Central memory CD4-positive, alpha-beta T cell (primary cell): ENCODE measurements at regions not wholly inside any gene's neighbourhood (a gene's known extent, or its start where the extent isn't known, plus 50 kb on each side); places are given as distances from the start of the nearest gene placed in this dataset.
A peak's percentile ranks its signal among the peaks of the same experiment; 100 is the strongest.
"Not testable (repeated sequence)": the region's sequence is repeated elsewhere in the genome, so short reads cannot be mapped to it uniquely, and the experiment has no call there.

Source experiments
- DNase-seq: peaks from one replicate; pipeline ENCODE4 v3.0.0; 2022

DNA sequence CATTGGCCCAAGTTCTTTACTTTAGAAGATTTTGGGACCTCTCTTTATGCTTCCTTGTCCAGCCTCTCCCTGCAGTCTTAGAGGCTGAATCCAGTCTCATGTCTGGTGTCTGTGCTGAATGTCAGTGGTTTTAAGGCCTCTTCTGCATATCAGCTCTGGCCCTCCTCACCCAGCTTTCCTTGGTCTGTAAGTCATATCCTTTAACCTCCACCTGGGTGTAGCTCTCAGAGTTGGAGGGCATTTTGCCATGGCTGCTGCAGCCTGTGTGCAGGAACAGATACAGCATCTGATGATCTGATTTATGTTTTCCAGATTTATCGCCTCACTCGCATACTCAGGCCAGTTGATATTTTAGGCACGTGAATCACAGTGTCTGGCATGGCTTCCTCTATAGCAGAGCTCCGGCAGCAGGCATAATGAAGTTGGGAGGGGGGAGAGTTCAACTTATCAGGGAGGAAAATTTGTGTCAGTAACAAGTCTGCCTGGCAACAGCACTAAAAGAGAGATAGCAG, 335.0 kb downstream of the PCNX1 start:
- DNase-seq = no peak

DNA sequence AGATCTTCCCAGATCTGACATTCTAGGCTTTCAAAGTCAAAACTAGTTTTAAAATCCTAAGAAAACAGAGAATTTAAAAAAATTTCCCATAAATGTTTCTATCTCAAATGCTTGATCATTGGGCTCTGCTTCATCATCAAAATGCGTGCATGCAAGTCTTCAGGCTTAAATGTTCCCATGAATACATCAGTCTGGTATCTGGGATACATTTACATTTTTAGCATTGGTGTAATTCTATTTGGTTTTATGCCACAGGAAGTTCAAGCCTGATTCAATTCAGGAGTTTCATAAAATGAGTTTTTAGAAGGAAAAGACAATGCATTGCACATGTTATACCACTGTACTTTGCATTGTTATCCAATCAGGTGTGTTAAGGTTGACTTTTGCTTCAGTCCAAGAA, 336.4 kb downstream of the PCNX1 start:
- no peak for DNase-seq

DNA sequence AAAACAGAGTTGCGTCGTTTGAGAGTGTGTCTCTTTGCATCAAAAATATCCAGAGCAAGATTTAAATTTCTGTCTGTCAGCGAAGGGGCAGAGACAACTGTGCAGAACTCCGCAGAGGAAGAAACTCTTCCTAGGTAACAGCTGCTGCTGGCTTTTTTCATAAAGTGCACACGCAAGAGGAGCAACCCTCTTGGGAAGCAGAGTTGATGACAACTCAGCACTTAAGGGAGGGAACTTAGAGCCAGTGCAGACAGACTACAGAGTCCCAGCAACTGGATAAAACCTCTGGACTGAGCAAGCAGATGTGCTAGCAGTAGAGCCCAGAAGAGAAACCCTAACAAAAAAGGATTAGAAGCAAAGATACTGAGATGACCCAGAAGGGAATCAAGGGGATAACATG, 337.1 kb downstream of the PCNX1 start:
- no peak for DNase-seq

DNA sequence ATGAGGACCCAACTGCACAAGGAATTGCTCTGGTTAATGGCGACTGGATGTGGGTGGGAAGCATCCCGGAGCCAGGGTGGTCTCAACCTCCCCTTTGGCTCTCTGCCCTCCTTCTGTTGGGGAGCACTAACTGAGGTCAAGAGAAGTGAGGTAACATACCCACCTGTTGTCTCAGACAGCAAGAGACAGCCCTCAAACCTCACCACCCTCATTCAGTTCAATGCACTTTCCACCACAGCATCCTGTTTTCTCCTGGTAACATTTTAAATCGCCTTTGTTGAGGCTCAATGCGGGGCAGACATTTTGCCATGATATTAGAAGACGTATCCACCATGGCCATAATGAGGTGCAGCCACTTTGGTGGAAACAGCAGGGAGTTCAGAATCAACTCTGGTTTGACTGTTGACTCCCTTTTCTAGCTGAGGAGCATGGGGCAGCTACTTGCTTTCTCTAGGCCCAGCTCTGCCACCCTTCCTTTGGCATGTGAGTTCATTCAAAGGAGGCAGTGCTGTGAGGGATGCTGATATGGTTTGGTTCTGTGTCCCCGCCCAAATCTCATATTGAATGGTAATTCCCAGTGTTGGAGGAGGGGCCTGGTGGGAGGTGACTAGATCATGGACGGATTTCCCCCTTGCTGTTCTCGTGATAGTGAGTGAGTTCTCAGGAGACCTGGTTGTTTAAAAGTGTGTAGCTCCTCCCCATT, 338.6 kb downstream of the PCNX1 start:
- peak; percentile 19 for DNase-seq

DNA sequence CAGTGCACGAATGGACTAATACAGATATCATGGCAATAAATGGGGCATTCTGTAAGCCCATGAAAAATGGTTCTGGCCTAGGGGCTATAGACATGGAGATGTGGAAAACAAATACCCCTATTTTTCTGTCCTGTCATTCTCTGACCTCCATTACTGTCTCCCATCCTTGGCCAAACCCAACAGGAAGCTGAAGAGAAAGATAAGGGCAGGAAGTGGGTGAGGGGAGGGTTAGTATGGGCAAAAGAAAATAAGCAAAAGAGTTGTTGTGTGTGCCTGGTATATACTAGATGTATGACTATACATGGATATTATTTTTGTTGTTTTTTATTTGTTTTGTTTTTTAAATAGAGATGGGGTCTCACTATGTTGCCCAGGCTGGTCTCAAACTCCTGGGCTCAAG, 339.3 kb downstream of the PCNX1 start:
- DNase-seq = no peak

DNA sequence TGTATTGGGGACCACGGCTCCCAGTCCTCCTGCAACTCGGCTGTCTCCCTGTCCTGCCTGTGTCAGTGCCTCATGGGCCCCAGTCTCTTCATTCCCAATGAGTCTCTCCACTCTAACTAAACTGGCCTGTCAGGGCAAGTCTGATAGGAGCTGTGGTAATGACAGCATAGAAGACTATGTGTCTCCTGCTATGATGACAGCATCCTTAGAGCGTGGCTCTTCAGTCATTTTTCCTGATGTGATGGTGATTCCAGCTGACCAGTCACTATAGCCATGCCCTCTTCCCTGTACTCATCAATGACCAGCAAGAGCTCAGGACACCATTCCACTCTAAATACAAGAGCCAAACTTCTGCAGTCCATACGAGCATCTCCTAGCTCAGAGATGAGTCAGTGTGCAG, 339.8 kb downstream of the PCNX1 start:
- no peak for DNase-seq

DNA sequence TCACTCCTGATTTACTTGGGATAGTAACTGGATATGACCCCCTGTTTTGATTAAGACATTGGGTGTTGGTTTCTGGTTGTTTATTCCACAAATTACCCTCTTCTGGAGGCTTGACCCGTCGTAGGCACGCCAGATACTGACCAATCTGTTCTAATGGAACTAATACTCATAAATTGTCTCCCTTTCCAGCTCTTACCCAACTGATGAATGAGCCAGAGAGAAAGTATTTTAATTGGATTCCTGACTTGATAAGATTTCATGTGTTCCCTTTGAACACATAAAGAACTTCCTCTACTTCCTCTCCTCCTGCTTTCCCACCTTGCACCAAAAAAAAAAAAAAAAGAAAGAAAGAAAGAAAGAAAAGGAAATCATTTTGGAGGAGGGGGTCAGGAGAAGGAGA, 340.9 kb downstream of the PCNX1 start:
- DNase-seq = no peak

DNA sequence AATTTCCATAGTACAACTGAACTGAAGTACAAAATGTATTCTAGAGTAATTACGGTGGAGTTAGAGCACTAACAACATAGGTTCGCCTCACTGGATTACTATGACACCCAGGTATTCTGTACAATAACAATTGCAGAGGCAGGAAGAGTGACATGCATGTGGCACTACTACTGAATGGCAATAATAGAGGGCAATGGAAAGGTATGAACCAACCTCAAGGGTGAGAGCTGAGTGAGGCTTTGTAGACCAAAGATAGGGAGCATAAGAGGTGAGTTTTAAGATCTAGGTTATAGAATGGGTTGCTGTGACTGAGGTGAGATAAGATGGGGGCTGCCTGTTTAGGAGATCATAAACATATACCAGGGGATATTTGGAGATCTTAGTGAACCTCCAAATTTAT, 343.1 kb downstream of the PCNX1 start:
- DNase-seq = no peak

DNA sequence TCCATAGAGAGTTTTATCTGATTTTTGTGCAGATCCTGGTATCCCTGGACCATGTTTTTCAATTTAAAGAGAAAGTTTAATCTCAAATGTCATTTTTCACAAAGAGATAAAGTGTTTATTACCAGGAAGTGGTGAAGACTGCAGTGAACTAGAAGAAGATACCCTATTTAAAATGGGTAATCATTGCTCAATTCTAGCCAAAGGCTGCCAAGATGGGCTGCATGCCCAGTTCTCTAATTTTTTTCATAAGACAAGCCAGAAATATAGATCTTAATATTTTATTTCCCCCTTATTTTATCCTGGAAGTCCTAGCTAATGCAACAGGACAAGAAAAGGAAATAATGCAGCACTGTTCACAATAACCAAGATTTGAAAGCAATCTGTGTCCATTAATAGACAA, 343.5 kb downstream of the PCNX1 start:
- DNase-seq = no peak

DNA sequence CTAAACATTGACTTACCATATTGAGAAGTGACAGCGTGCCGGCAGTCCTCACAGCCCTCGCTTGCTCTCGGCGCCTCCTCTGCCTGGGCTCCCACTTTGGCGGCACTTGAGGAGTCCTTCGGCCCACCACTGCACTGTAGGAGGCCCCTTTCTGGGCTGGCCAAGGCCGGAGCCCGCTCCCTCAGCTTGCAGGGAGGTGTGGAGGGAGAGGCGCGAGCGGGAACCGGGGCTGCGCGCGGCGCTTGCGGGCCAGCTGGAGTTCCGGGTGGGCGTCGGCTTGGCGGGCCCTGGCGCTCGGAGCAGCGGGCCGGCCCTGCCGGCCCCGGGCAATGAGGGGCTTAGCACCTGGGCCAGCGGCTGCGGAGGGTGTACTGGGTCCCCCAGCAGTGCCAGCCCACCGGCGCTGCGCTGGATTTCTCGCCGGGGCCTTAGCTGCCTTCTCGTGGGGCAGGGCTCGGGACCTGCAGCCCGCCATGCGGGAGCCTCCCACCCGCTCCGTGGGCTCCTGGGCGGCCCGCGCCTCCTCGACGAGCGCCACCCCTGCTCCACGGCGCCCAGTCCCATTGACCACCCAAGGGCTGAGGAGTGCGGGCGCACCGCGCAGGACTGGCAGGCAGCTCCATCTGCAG, 346.9 kb downstream of the PCNX1 start:
- DNase-seq = not testable (repeated sequence)

DNA sequence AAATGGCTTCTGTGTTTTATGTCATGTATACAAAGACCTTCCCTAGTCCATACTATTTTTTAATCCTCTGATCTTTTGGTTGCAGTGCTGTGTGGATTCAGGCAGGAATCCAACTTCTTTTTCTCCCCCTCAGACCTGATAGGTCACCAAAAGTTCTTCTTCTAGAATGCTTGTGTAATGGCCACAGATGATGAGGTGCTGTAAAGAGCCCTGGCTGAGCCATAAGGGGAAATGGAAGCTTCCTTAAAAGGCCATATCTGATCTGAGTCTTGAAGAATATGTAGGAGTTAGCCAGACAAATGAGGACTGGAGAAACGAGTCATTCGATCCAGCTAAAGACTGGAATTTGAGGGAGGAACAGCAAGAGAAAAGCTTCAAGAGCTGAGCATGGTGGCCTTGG, 353.9 kb downstream of the PCNX1 start:
- no peak for DNase-seq

DNA sequence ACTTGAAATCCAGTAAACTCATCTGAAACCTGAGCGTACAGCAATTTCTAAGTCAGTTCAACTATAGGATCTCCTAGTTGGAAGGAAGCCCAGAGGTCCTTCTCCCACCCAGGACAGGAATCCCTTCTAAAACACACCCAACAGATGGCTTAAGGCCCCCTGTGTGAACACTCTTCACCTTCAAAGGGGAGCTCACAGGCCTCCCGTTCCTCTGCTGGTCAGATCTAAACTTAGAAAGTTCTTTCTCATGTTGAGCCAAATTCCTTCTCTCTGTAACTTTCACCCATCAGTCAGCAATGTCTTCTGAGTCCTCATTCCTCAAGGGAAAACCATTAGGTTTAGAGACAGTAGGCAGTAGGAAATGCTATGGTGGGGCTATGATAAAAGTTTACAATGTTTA, 355.2 kb downstream of the PCNX1 start:
- DNase-seq = no peak

DNA sequence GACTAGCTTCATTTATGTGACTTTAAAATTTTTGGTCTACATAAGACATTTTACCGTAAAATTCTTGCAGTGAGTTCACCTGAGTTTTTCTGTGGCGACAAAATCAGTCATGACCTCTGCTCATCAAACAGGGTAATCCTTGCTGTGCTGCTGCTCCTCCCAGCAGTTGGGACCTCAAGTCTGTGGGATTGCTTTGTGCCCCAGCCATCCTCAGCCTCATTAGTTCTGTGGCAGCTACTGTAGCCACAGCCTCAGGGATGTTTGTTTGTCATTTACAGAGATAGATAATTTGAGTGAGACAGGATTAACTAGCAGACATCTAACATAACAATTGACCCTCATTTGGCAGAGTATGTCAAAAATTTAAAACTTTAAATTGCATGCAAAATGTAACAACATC, 357.0 kb downstream of the PCNX1 start:
- DNase-seq = no peak

DNA sequence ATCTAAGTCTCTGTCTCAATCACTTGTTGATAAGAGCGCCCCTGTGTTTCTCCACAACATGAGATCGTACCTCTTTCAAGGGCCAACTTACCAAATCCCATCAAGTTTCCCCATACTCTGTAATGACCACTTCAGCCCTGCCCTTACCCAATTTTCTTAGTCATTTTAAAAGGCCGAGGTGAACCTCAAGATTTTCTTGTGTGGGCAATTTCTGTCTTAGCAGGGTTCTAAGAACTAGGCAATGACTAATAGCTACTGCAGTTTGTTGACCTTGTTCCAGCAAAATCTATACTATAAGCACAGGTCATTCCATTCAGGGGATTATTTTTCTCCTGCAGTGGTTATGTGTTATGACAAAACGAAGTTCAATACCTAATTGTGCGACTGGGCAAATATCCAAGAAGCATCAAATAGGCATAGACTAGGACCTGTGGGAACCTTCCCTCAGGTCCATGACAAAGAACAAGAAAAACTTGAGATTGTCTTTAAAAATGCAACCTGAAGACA, 359.8 kb downstream of the PCNX1 start:
- DNase-seq = no peak

DNA sequence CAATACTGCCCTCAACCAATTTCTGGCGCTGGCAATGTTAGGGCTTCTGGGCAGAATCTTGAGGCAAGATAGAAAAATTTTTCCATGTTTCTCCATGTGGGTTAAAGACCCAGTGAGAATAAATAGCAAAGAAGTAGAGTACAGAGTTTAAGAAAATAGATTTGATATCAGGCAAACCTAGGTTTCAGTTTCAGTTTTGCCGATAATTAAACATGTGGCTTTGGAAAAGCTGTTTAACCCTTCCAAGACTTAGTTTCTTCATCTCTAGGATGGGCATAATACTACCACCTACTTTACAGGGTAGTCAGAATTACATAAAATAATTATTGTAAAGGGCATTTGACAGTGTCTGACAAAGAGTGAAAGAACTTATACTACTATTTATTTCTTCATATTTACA, 360.4 kb downstream of the PCNX1 start:
- no peak for DNase-seq

DNA sequence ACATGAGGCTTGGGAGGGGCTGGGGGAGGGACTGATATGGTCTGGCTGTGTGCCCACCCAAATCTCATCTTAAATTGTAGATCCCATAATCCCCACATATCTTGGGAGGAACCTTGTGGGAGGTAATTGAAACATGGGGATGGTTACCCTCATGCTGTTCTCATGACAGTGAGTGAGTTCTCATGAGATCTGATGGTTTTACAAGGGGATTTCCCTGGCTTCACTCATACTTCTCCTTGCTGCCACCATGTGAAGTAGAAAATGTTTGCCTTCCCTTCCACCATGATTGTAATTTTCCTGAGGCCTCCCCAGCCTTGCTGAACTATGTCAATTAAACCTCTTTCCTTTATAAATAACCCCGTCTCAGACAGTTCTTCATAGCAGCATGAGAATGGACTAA, 362.9 kb downstream of the PCNX1 start:
- no peak for DNase-seq

DNA sequence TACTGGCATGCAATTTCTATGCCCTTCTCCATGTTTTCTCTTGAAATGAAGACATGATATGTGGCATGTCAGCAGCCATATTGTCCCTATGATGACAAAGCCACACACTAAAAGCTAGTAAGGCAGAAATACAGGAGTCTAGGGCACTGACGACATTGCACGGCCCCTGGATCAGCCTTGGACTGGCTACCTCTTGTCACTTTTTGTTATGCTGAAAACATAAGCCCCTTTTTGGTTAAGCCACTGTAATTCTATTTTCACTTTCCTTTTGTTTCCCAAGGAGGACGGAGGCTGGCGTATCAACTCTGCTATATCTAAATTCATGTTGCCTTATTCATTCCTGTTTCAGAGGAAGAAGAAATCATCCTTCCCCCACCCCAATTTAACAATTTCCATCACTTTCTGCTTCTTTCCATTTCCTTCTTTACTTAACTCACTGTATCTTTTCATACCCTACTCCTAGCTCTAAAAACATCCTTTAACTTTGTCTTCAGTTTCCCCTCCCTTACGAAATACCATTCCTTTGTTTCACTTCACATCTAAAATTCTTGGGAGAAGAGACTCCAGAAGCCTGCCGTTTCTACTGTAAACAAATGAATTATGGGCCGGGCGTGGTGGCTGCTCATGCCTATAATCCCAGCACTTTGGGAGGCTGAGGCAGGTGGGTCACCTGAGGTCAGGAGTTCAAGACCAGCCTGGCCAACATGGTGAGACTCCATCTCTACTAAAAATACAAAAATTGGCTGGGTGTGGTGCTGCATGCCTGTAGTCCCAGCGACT, 364.1 kb downstream of the PCNX1 start:
- no peak for DNase-seq

DNA sequence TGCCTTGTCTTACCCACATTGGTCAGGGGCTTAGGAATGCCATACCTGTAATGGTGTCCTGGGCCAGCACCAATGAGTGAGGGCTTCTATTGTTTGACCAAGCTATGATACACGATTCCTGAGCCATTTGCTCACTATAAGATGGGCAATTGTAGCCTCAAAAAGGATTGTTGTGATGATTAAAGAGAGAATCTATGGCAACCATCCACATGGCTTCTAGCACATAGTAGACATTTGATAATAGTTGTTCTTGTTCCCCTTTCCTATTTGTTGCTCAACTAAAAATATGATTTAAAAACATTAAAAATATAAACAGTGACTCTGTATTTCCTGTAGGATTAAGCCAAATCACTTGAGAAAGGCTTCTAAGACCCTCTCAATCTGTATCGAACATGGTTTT, 366.1 kb downstream of the PCNX1 start:
- DNase-seq = no peak

DNA sequence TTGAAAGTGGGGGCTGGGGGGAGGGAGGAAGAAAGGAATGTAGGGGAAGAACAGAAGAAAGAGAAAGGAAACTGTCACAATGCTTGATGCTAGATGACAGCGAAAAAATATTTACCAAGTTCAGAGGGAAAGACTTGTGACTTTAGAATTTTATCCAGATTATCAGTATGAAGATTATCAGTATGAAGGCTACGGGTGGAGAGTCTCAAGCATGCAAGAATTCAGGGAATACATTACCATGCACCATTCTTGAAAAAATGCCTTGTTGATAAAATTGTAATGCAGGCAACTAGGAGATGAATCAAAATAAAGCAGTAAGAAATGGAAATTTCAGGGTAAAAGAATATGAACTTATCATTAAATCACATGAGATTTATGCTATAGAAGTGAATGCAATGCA, 376.8 kb downstream of the PCNX1 start:
- no peak for DNase-seq

DNA sequence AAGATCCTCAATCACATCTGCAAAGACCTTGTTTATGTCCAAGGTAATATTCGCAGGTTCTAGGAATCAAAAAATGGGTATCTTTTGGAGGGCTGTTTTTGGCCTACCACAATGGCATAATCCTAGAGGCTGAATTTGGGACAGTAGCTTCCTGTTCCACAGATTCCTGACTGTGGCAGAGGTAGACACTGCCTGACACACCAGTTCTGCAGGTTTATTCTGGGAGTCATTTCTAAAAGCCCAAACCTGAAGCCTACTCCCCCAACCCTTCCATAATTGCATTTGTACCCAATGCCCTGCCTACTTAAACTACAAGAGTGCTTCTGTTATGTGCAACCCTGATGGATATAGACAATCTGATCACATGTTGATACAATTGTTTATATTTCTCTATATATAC, 378.9 kb downstream of the PCNX1 start:
- no peak for DNase-seq

DNA sequence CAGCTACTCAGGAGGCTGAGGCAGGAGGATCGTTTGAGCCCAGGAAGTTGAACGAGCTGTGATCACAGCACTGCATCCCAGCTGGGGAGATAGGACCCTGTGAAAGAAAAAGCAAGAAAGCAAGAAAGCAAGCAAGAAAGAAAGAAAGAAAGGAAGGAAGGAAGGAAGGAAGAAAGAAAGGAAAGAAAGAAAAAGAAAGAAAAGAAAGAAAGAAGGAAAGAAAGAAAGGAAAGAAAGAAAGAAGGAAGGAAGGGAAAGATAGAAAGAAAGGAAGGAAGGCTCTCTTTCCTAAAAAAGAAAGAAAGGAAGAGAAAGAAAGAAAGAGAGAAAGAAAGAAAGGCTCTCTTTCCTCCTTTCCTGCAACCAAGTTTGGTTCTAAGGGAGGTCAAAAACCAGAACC, 380.3 kb downstream of the PCNX1 start:
- DNase-seq = no peak

DNA sequence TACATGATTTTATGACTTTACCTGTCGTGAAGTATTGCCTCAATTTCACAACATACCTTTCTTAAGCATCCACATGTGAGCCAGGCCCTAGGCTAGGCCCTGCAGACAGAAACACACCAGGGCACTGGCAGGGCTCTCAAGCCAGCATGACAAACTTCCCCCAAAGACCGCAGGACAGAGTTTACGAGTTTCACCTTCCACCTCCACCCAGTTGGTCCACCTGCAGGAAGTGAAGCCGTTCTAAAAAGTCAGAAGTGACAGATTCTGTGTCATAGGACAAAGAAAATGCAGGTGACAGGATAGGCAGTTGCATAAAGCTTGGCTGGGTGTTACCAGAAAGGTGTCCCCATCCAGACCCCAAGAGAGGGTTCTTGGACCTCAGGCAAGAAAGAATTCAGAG, 382.3 kb downstream of the PCNX1 start:
- peak; percentile 2 for DNase-seq

DNA sequence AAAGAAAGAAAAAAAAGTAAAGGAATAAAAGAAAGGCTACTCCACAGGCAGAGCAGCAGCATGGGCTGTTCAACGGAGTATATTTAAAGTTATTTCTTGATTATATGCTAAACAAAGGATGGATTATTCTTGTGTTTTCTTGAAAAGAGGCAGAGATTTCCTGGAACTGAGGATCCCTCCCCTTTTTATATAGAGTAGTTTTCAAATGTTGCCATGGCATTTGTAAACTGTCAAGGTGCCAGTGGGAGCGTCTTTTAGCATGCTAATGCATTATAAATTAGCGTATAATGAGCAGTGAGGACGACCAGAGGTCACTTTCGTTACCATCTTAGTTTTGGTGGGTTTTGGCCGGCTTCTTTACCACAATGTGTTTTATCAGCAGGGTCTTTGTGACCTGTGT, 383.0 kb downstream of the PCNX1 start:
- DNase-seq = no peak

DNA sequence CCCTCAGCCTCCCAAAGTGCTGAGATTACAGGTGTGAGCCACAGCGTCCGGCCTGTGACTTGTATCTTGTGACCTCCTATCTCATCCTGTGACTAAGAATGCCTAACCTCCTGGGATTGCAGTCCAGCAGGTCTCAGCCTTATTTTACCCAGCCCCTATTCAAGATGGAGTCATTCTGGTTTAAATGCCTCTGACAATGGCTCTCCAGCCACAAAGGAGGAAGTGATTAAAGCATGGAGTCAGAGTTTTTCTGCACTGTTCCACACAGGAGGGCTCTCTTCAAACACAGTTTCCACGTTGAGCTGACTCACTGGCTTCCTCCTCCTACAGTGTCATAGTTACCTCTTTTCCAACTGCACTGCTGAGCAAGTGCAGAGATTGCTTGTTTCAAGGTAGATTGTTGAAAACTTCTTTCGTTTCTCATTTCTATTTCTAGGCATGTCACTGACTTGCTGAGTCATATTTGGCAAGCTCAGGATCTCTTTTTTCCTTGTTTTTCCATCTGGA, 383.8 kb downstream of the PCNX1 start:
- no peak for DNase-seq
